Esophagus muscularis mucosa (tissue), 4 donors: ENCODE measurements at regions not wholly inside any gene's neighbourhood (a gene's known extent, or its start where the extent isn't known, plus 50 kb on each side); places are given as distances from the start of the nearest gene placed in this dataset.

ENCODE experiments used
- DNase-seq: peaks from one replicate; pipeline ENCODE4 v3.0.0-alpha.2; 2017; ENCODE audit errors: extremely low spot score
- H3K27ac ChIP-seq, 4 donors: fragments of 200-600 bp; sonication (generic); replicated peaks in 1 of 4; 1 replicate in 3 of 4; 2 replicates in 1 of 4; pipeline ENCODE4 v1.5.1; 2016 to 2019; ENCODE audit warnings: mild to moderate bottlenecking in 1 of 4
- H3K27me3 ChIP-seq, 4 donors: fragments of 200-600 bp; sonication (generic); one replicate each; pipeline versions ENCODE4 v1.5.1 to v1.6.0; 2016 to 2019
- H3K36me3 ChIP-seq, 4 donors: fragments of 200-600 bp; sonication (generic); one replicate each; pipeline ENCODE4 v1.5.1; 2016 to 2019
- H3K4me1 ChIP-seq, 4 donors: fragments of 200-600 bp; sonication (generic); one replicate each; pipeline ENCODE4 v1.5.1; 2016 to 2019
- H3K4me3 ChIP-seq, 4 donors: fragments of 200-600 bp; sonication (generic); 1 replicate in 2 of 4; 2 replicates in 2 of 4; pipeline ENCODE4 v1.5.1; 2016 to 2019; ENCODE audit warnings: mild to moderate bottlenecking in 4 of 4, moderate library complexity in 1 of 4
- H3K9me3 ChIP-seq, 4 donors: fragments of 200-600 bp; sonication (generic); 1 replicate in 3 of 4; 2 replicates in 1 of 4; pipeline ENCODE4 v1.5.1; 2016 to 2019
- EP300 ChIP-seq: sonication (generic); formaldehyde crosslinking; IDR thresholded peaks from one replicate; pipeline ENCODE4 v1.6.1; 2017; ENCODE audit warnings: antibody characterized with exemption
- POLR2A ChIP-seq: fragments of 450-650 bp; IDR thresholded peaks from one replicate; pipeline ENCODE4 v1.6.1; 2017; ENCODE audit warnings: antibody characterized with exemption, moderate library complexity, mild to moderate bottlenecking, low read depth
- POLR2AphosphoS5 ChIP-seq, 2 donors: sonication (generic); formaldehyde crosslinking; IDR thresholded peaks; one replicate each; pipeline ENCODE4 v1.6.1; 2017; ENCODE audit warnings: antibody characterized with exemption in 2 of 2
- WGBS: methylation state at CpG from one replicate; pipeline ENCODE4 v1.1.5; 2018; 5-methylcytosine and 5-hydroxymethylcytosine counted together
- intact Hi-C: fragments of 100-400 bp; cut with DNase I; formaldehyde crosslinking; loops from one replicate; pipeline ENCODE4 v1.15.1; 2023
- TF ChIP-seq, protein P1 (sequence below), 3 experiments: fragments of 200-600 bp in 2 of 3; fragments of 450-650 bp in 1 of 3; sonication (generic) in 2 of 3; IDR thresholded peaks; one replicate each; pipeline ENCODE4 v1.5.1; 2017 to 2019; ENCODE audit warnings: antibody characterized with exemption in 3 of 3, mild to moderate bottlenecking in 2 of 3, moderate library complexity in 1 of 3

- Histone ChIP-seq H3K36me3 (no peaks in the 10 kb centered on the region), H3K4me1 (no peaks in the 10 kb centered on the region), H3K9me3 (no peaks in the 10 kb centered on the region), H3K27ac (no peak overlapping the region), H3K27me3 (no peaks in the 10 kb centered on the region), H3K4me3 (no peak overlapping the region)
- no peak for TF ChIP-seq EP300
- intact Hi-C loops: no loop called here
- 72% methylated on average over 3 of the region's 3 CpGs for WGBS
- no peak for DNase-seq
Measured at GRCh38 chr18:11408555-11409065, 200.8 kb upstream of the SLC35G4 start.

GRCh38 chr18:11407940-11408339 lies 201.5 kb upstream of the SLC35G4 start:
- H3K36me3 ChIP-seq: no peaks in the 10 kb centered on the region
- intact Hi-C loops: no loop called here
- no peaks in the 10 kb centered on the region for H3K4me1 ChIP-seq
- no peaks in the 10 kb centered on the region for H3K27me3 ChIP-seq
- no peak overlapping the region for H3K27ac ChIP-seq
- H3K9me3 ChIP-seq: no peaks in the 10 kb centered on the region
- 56% methylated on average over 3 of the region's 3 CpGs for WGBS
- no peak for DNase-seq
- no peak overlapping the region for H3K4me3 ChIP-seq
- TF ChIP-seq EP300 (no peak), POLR2A (no peak), POLR2AphosphoS5 (IDR thresholded peaks at IDR 0.05) (no peak)
- TF ChIP-seq, protein P1, sequence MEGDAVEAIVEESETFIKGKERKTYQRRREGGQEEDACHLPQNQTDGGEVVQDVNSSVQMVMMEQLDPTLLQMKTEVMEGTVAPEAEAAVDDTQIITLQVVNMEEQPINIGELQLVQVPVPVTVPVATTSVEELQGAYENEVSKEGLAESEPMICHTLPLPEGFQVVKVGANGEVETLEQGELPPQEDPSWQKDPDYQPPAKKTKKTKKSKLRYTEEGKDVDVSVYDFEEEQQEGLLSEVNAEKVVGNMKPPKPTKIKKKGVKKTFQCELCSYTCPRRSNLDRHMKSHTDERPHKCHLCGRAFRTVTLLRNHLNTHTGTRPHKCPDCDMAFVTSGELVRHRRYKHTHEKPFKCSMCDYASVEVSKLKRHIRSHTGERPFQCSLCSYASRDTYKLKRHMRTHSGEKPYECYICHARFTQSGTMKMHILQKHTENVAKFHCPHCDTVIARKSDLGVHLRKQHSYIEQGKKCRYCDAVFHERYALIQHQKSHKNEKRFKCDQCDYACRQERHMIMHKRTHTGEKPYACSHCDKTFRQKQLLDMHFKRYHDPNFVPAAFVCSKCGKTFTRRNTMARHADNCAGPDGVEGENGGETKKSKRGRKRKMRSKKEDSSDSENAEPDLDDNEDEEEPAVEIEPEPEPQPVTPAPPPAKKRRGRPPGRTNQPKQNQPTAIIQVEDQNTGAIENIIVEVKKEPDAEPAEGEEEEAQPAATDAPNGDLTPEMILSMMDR (IDR thresholded peaks at IDR 0.05): no peak

DNA sequence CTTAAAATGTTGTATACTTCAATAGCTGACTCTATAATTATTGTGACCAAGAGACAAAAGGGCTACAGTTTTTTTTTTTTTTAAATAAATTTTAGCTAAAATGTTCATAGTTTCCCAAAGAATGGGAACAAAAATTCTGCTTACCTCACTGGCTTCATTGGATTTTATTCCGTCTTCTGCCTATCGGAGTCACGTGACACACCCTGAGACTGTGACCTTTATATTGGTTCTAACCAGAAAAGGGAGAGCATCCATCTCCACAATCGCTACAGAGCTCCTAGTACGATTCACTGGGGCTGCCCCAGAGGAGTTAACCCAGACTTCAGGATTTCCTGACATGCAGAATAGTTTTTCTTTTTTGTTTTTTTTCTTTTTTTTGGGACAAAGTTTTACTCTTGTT lies 203.6 kb upstream of the SLC35G4 start:
- TF ChIP-seq POLR2A (no peak), EP300 (no peak), POLR2AphosphoS5 (IDR thresholded peaks at IDR 0.05) (no peak)
- TF ChIP-seq, protein P1 (IDR thresholded peaks at IDR 0.05): no peak
- Histone ChIP-seq H3K27ac (no peak overlapping the region), H3K4me3 (no peak overlapping the region), H3K36me3 (no peaks in the 10 kb centered on the region), H3K9me3 (no peaks in the 10 kb centered on the region), H3K4me1 (no peaks in the 10 kb centered on the region), H3K27me3 (no peaks in the 10 kb centered on the region)
- intact Hi-C loops: no loop called here
- no peak for DNase-seq
- WGBS: 94% methylated on average over 5 of the region's 5 CpGs

GRCh38 chr18:11400703-11401102 lies 208.7 kb upstream of the SLC35G4 start:
- Histone ChIP-seq H3K27me3 (no peaks in the 10 kb centered on the region), H3K27ac (no peak overlapping the region), H3K36me3 (no peaks in the 10 kb centered on the region), H3K4me1 (no peaks in the 10 kb centered on the region), H3K9me3 (no peaks in the 10 kb centered on the region), H3K4me3 (no peak overlapping the region)
- DNase-seq: no peak
- intact Hi-C loops: no loop called here
- TF ChIP-seq EP300 (no peak), POLR2AphosphoS5 (IDR thresholded peaks at IDR 0.05) (no peak), POLR2A (no peak)
- TF ChIP-seq, protein P1 (IDR thresholded peaks at IDR 0.05): no peak
- WGBS: 81% methylated on average over 1 of the region's 1 CpG

DNA sequence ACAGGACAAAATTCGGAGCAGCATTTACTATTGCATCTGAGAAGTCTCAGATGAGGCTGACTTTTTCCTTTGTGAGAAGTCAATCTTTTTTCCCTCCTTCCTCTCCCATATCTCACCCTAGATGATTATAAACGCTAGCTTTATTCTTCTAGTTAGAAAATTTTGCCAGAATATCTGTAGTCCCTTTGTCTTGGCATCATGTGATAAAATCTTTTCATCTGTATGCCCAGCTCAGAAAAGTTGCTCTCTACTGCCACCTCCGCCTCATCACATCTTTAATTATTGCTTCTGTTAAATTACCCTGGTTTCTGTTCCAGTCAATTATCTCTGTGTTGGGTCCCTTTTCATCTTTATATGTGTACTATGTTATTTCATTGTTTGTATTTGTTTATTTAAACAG lies 210.8 kb upstream of the SLC35G4 start:
- no peaks in the 10 kb centered on the region for H3K27me3 ChIP-seq
- no peak overlapping the region for H3K27ac ChIP-seq
- H3K4me3 ChIP-seq: no peak overlapping the region
- 85% methylated on average over 3 of the region's 3 CpGs for WGBS
- TF ChIP-seq POLR2A (no peak), EP300 (no peak), POLR2AphosphoS5 (IDR thresholded peaks at IDR 0.05) (no peak)
- TF ChIP-seq, protein P1 (IDR thresholded peaks at IDR 0.05): no peak
- no peaks in the 10 kb centered on the region for H3K4me1 ChIP-seq
- H3K9me3 ChIP-seq: no peaks in the 10 kb centered on the region
- intact Hi-C loops: no loop called here
- DNase-seq: no peak
- no peaks in the 10 kb centered on the region for H3K36me3 ChIP-seq
